Astrocyte (in vitro differentiated cells and primary cell): ENCODE measurements at regions not wholly inside any gene's neighbourhood (a gene's known extent, or its start where the extent isn't known, plus 50 kb on each side); places are given as distances from the start of the nearest gene placed in this dataset.
"Not testable (repeated sequence)": the region's sequence is repeated elsewhere in the genome, so short reads cannot be mapped to it uniquely, and the experiment has no call there.

Source experiments
- DNase-seq: peaks from one replicate; pipeline ENCODE4 v3.0.0-alpha.2; 2010; ENCODE audit warnings: low read depth
- FAIRE-seq: peaks from 2 replicates; lab custom pipeline; 2011; peaks lifted over from hg19 to GRCh38; lab: Jason Lieb, UNC
- H2AFZ ChIP-seq: 2 replicates; pipeline ENCODE4 v1.6.0; 2012; ENCODE audit warnings: low read depth, low read length, inconsistent platforms
- H3K27ac ChIP-seq: 2 replicates; pipeline ENCODE4 v1.5.1; 2011; ENCODE audit warnings: low read depth, low read length, inconsistent platforms
- H3K27me3 ChIP-seq: 2 replicates; pipeline ENCODE4 v1.6.0; 2011; ENCODE audit warnings: low read length, inconsistent platforms; ENCODE audit not compliant: insufficient read depth
- H3K36me3 ChIP-seq: 2 replicates; pipeline ENCODE4 v1.5.1; 2011; ENCODE audit warnings: low read length, inconsistent platforms; ENCODE audit not compliant: insufficient read depth
- H3K4me1 ChIP-seq: 2 replicates; pipeline ENCODE4 v1.5.1; 2011; ENCODE audit warnings: low read length, inconsistent platforms; ENCODE audit not compliant: insufficient read depth
- H3K4me2 ChIP-seq: 2 replicates; pipeline ENCODE4 v1.6.0; 2012; ENCODE audit warnings: low read length, inconsistent platforms
- H3K4me3 ChIP-seq: 2 replicates; pipeline ENCODE4 v1.5.1; 2011; ENCODE audit warnings: low read depth, mild to moderate bottlenecking, low read length, inconsistent platforms; ENCODE audit not compliant: insufficient read depth
- H3K79me2 ChIP-seq: 2 replicates; pipeline ENCODE4 v1.6.0; 2012; ENCODE audit warnings: mild to moderate bottlenecking, low read length, inconsistent platforms; ENCODE audit not compliant: insufficient read depth
- H3K9ac ChIP-seq: 2 replicates; pipeline ENCODE4 v1.6.0; 2012; ENCODE audit warnings: mild to moderate bottlenecking, low read length, inconsistent platforms
- H3K9me3 ChIP-seq: 2 replicates; pipeline ENCODE4 v1.5.1; 2012; ENCODE audit warnings: low read depth, mild to moderate bottlenecking, low read length, inconsistent platforms; ENCODE audit not compliant: insufficient read depth
- H4K20me1 ChIP-seq: 2 replicates; pipeline ENCODE4 v1.6.0; 2012; ENCODE audit warnings: low read length, inconsistent platforms; ENCODE audit not compliant: insufficient read depth
- H3K27ac Mint-ChIP-seq: one replicate; pipeline ENCODE4 v1.8.0; 2021; ENCODE audit warnings: mild to moderate bottlenecking, mixed read lengths; ENCODE audit not compliant: unreplicated experiment
- H3K27me3 Mint-ChIP-seq: one replicate; pipeline ENCODE4 v1.8.0; 2021; ENCODE audit warnings: low read depth, mixed read lengths; ENCODE audit not compliant: unreplicated experiment
- H3K36me3 Mint-ChIP-seq: one replicate; pipeline ENCODE4 v1.8.0; 2021; ENCODE audit warnings: low read depth, mixed read lengths; ENCODE audit not compliant: unreplicated experiment
- H3K4me1 Mint-ChIP-seq: one replicate; pipeline ENCODE4 v1.8.0; 2021; ENCODE audit warnings: low read depth, mixed read lengths; ENCODE audit not compliant: unreplicated experiment
- H3K4me3 Mint-ChIP-seq: one replicate; pipeline ENCODE4 v1.8.0; 2021; ENCODE audit warnings: mild to moderate bottlenecking, moderate library complexity, mixed read lengths; ENCODE audit not compliant: unreplicated experiment
- H3K9me3 Mint-ChIP-seq: one replicate; pipeline ENCODE4 v1.8.0; 2021; ENCODE audit warnings: mild to moderate bottlenecking, mixed read lengths; ENCODE audit not compliant: unreplicated experiment
- EZH2 ChIP-seq: IDR thresholded peaks from 2 replicates; pipeline ENCODE4 v1.6.1; 2012; ENCODE audit warnings: mild to moderate bottlenecking, low read length, inconsistent platforms; ENCODE audit not compliant: insufficient read depth
- TF ChIP-seq, protein P1 (sequence below): IDR thresholded peaks from 2 replicates; pipeline ENCODE4 v1.5.1; 2011; ENCODE audit warnings: low read depth, mild to moderate bottlenecking, inconsistent platforms, low read length, moderate library complexity; ENCODE audit not compliant: insufficient read depth

- H3K27ac Mint-ChIP-seq, result no peak overlapping the region
- FAIRE-seq, result no peak
- no peak overlapping the region for H3K4me3 Mint-ChIP-seq
- no peaks in the 10 kb centered on the region for H3K27me3 ChIP-seq
- H2AFZ ChIP-seq, result no peak overlapping the region
- no peak overlapping the region for H3K4me2 ChIP-seq
- no peaks in the 10 kb centered on the region for H3K9me3 ChIP-seq
- DNase-seq, result no peak
- peaks cover 16% of the 10 kb centered on the region for H3K4me1 Mint-ChIP-seq
- TF ChIP-seq EZH2, result no peak
- TF ChIP-seq, protein P1, sequence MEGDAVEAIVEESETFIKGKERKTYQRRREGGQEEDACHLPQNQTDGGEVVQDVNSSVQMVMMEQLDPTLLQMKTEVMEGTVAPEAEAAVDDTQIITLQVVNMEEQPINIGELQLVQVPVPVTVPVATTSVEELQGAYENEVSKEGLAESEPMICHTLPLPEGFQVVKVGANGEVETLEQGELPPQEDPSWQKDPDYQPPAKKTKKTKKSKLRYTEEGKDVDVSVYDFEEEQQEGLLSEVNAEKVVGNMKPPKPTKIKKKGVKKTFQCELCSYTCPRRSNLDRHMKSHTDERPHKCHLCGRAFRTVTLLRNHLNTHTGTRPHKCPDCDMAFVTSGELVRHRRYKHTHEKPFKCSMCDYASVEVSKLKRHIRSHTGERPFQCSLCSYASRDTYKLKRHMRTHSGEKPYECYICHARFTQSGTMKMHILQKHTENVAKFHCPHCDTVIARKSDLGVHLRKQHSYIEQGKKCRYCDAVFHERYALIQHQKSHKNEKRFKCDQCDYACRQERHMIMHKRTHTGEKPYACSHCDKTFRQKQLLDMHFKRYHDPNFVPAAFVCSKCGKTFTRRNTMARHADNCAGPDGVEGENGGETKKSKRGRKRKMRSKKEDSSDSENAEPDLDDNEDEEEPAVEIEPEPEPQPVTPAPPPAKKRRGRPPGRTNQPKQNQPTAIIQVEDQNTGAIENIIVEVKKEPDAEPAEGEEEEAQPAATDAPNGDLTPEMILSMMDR, result no peak
- H3K36me3 ChIP-seq, result no peaks in the 10 kb centered on the region
- H3K36me3 Mint-ChIP-seq, result peaks cover 3% of the 10 kb centered on the region
- H3K27ac ChIP-seq, result no peak overlapping the region
- peaks cover 6% of the 10 kb centered on the region for H3K9me3 Mint-ChIP-seq
- no peaks in the 10 kb centered on the region for H3K79me2 ChIP-seq
- peaks cover 2% of the 10 kb centered on the region for H3K27me3 Mint-ChIP-seq
- no peak overlapping the region for H3K4me3 ChIP-seq
- no peaks in the 10 kb centered on the region for H4K20me1 ChIP-seq
- peaks cover 4% of the 10 kb centered on the region for H3K4me1 ChIP-seq
- H3K9ac ChIP-seq, result no peak overlapping the region
Observed at GRCh38 chr10:29379208-29379607, 90.3 kb downstream of the LYZL1 start.

DNA sequence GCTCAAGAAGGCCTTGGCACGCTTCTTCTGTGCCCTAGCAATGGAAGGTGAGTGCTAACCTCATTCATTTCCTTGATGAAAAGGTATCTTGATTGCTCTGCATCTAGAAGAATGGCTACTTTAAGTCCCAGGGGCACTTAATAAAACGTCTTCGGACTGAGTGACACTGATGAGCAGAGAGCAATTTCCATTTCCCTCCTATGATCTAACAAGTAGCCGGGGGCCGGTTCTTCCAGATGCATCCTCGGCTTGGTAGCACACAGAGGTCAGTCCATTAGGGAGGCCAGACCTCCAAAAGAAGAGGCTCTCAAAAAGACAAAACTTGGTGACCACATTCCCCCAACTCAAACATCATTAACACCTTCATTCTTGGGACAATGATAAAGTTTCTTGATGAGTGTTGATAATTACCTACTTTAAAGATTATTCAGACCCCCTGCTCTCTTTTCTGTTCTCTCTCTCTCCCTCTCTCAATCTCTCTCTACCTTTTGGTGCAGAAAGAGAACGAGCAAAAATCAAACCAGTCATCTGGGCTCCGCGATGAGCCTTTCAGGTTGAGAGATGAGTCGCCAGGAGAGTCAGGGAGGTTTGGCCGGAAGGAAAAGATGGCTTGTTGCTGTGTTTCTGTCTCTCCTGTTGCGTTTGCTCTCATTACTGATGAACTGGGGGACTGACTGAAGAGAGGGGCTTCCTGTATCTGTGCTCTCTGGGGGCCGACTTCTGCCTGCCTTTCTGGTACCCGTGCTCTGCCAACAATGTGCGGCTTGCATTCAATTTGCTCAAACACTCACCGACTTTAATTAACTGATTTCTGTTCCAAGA, 91.1 kb downstream of the LYZL1 start:
- not testable (repeated sequence) for FAIRE-seq, H2AFZ ChIP-seq

GRCh38 chr10:29380599-29381511, 92.0 kb downstream of the LYZL1 start:
- H3K4me3 Mint-ChIP-seq, H3K27ac ChIP-seq, H3K9me3 Mint-ChIP-seq, FAIRE-seq, H3K27me3 ChIP-seq, H3K36me3 Mint-ChIP-seq, H3K9me3 ChIP-seq, H2AFZ ChIP-seq, H4K20me1 ChIP-seq, H3K9ac ChIP-seq, H3K79me2 ChIP-seq, H3K36me3 ChIP-seq, H3K4me3 ChIP-seq, H3K4me1 ChIP-seq, H3K27me3 Mint-ChIP-seq: not testable (repeated sequence)
- peak; percentile 27 for DNase-seq
- H3K4me1 Mint-ChIP-seq, result peaks cover 16% of the 10 kb centered on the region
- H3K27ac Mint-ChIP-seq, result peak overlapping the region; percentile 59
- H3K4me2 ChIP-seq, result peak overlapping the region; percentile 41

More for the DNA sequence above, 91.1 kb downstream of the LYZL1 start:
- H3K79me2 ChIP-seq, H3K36me3 Mint-ChIP-seq, H4K20me1 ChIP-seq, H3K4me1 ChIP-seq, H3K27ac ChIP-seq, H3K4me3 ChIP-seq, DNase-seq, H3K27me3 Mint-ChIP-seq, H3K4me3 Mint-ChIP-seq, H3K36me3 ChIP-seq, H3K27me3 ChIP-seq, H3K9ac ChIP-seq, H3K9me3 ChIP-seq, H3K9me3 Mint-ChIP-seq: not testable (repeated sequence)
- Mint-ChIP-seq H3K27ac (peak overlapping the region; percentile 59), H3K4me1 (peaks cover 16% of the 10 kb centered on the region)
- H3K4me2 ChIP-seq, result peak overlapping the region; percentile 41
